Neural progenitor cell (in vitro differentiated cells): ENCODE measurements at regions not wholly inside any gene's neighbourhood (a gene's known extent, or its start where the extent isn't known, plus 50 kb on each side); places are given as distances from the start of the nearest gene placed in this dataset.
A peak's percentile ranks its signal among the peaks of the same experiment; 100 is the strongest.
"Not testable (repeated sequence)": the region's sequence is repeated elsewhere in the genome, so short reads cannot be mapped to it uniquely, and the experiment has no call there.

ENCODE experiments used
- DNase-seq: peaks from one replicate; pipeline ENCODE4 v3.0.0-alpha.2; 2016; ENCODE audit warnings: low spot score
- H2AFZ ChIP-seq: fragments of 200-600 bp; sonication (generic); replicated peaks from 2 replicates; pipeline ENCODE4 v1.6.1; 2016; ENCODE audit warnings: antibody characterized with exemption
- H3F3A ChIP-seq: fragments of 200-600 bp; sonication (generic); 2 replicates; pipeline ENCODE4 v1.6.1; 2016; ENCODE audit warnings: antibody characterized with exemption, low read depth
- H3K27ac ChIP-seq: fragments of 200-600 bp; sonication (generic); 2 replicates; pipeline ENCODE4 v1.5.1; 2016; ENCODE audit warnings: mild to moderate bottlenecking
- H3K27me3 ChIP-seq: fragments of 200-600 bp; sonication (generic); 2 replicates; pipeline ENCODE4 v1.6.1; 2016; ENCODE audit warnings: mild to moderate bottlenecking, moderate library complexity
- H3K36me3 ChIP-seq: fragments of 200-600 bp; sonication (generic); 2 replicates; pipeline ENCODE4 v1.5.1; 2016
- H3K4me1 ChIP-seq: fragments of 200-600 bp; sonication (generic); 2 replicates; pipeline ENCODE4 v1.6.1; 2016; ENCODE audit warnings: mixed run types
- H3K4me2 ChIP-seq: fragments of 200-600 bp; sonication (generic); 2 replicates; pipeline ENCODE4 v1.6.1; 2016
- H3K4me3 ChIP-seq: fragments of 200-600 bp; sonication (generic); 2 replicates; pipeline ENCODE4 v1.5.1; 2016
- H3K79me2 ChIP-seq: fragments of 200-600 bp; sonication (generic); 2 replicates; pipeline ENCODE4 v1.6.1; 2016; ENCODE audit warnings: low read depth
- H3K9ac ChIP-seq: fragments of 200-600 bp; sonication (generic); 2 replicates; pipeline ENCODE4 v1.6.1; 2016
- H3K9me3 ChIP-seq: fragments of 200-600 bp; sonication (generic); 2 replicates; pipeline ENCODE4 v1.5.1; 2016; ENCODE audit warnings: low read depth
- H4K20me1 ChIP-seq: fragments of 200-600 bp; sonication (generic); 2 replicates; pipeline ENCODE4 v1.6.1; 2016; ENCODE audit warnings: low read depth
- H3K27ac Mint-ChIP-seq: 3 replicates; pipeline ENCODE4 v1.8.0; 2021; ENCODE audit warnings: mixed read lengths
- H3K27me3 Mint-ChIP-seq: 2 replicates; pipeline ENCODE4 v1.8.0; 2022; ENCODE audit warnings: low read depth, mild to moderate bottlenecking, inconsistent platforms, moderate library complexity, mixed read lengths; ENCODE audit not compliant: insufficient read depth
- H3K36me3 Mint-ChIP-seq: 3 replicates; pipeline ENCODE4 v1.8.0; 2021; ENCODE audit warnings: mixed read lengths
- H3K4me1 Mint-ChIP-seq: 3 replicates; pipeline ENCODE4 v1.8.0; 2021; ENCODE audit warnings: mixed read lengths
- H3K4me3 Mint-ChIP-seq: 3 replicates; pipeline ENCODE4 v1.8.0; 2021; ENCODE audit warnings: mild to moderate bottlenecking, moderate library complexity, mixed read lengths
- H3K9me3 Mint-ChIP-seq: 3 replicates; pipeline ENCODE4 v1.8.0; 2020; ENCODE audit warnings: mixed read lengths
- CTCF ChIP-seq: fragments of 200-600 bp; sonication (generic); IDR thresholded peaks from 2 replicates; pipeline ENCODE4 v1.5.1; 2017; ENCODE audit warnings: antibody characterized with exemption, mild to moderate bottlenecking
- EZH2 ChIP-seq: fragments of 200-600 bp; sonication (generic); IDR thresholded peaks from 2 replicates; pipeline ENCODE4 v1.6.1; 2017; ENCODE audit warnings: antibody characterized with exemption, mild to moderate bottlenecking, moderate library complexity
- EZH2phosphoT487 ChIP-seq: fragments of 200-600 bp; sonication (generic); IDR thresholded peaks from 2 replicates; pipeline ENCODE4 v1.6.1; 2017; ENCODE audit warnings: antibody characterized with exemption

GRCh38 chr5:81827500-81827899 lies 76.6 kb upstream of the SSBP2 start:
- Histone ChIP-seq H3K4me2 (no peak overlapping the region), H3K79me2 (no peaks in the 10 kb centered on the region), H3K9ac (no peak overlapping the region), H3K4me3 (no peak overlapping the region), H3K4me1 (peaks cover 5% of the 10 kb centered on the region), H3K27ac (no peak overlapping the region), H3K9me3 (no peaks in the 10 kb centered on the region), H3F3A (no peaks in the 10 kb centered on the region), H3K27me3 (no peaks in the 10 kb centered on the region), H3K36me3 (no peaks in the 10 kb centered on the region), H4K20me1 (no peaks in the 10 kb centered on the region), H2AFZ (no peak overlapping the region)
- Mint-ChIP-seq H3K9me3 (peaks cover 3% of the 10 kb centered on the region), H3K27me3 (peaks cover 13% of the 10 kb centered on the region), H3K36me3 (peaks cover 2% of the 10 kb centered on the region), H3K27ac (no peak overlapping the region), H3K4me1 (peaks cover 6% of the 10 kb centered on the region), H3K4me3 (no peak overlapping the region)
- no peak for DNase-seq
- TF ChIP-seq EZH2 = no peak
- no peak for TF ChIP-seq CTCF

GRCh38 chr5:81826128-81826527 lies 75.2 kb upstream of the SSBP2 start:
- H3K4me1 Mint-ChIP-seq = peaks cover 6% of the 10 kb centered on the region
- peaks cover 4% of the 10 kb centered on the region for H3K36me3 Mint-ChIP-seq
- Histone ChIP-seq H3K27ac (no peak overlapping the region), H3F3A (no peaks in the 10 kb centered on the region), H3K27me3 (no peaks in the 10 kb centered on the region), H3K4me2 (no peak overlapping the region), H3K79me2 (no peaks in the 10 kb centered on the region), H3K9me3 (no peaks in the 10 kb centered on the region), H3K4me3 (no peak overlapping the region), H3K9ac (no peak overlapping the region), H3K36me3 (no peaks in the 10 kb centered on the region), H3K4me1 (peaks cover 5% of the 10 kb centered on the region), H2AFZ (peak overlapping the region; percentile 32), H4K20me1 (no peaks in the 10 kb centered on the region)
- TF ChIP-seq CTCF (no peak), EZH2phosphoT487 (no peak), EZH2 (no peak)
- H3K27me3 Mint-ChIP-seq = peaks cover 15% of the 10 kb centered on the region
- no peak for DNase-seq
- peaks cover 5% of the 10 kb centered on the region for H3K9me3 Mint-ChIP-seq
- no peak overlapping the region for H3K4me3 Mint-ChIP-seq
- peak overlapping the region; percentile 59 for H3K27ac Mint-ChIP-seq

GRCh38 chr5:81825237-81825636 lies 74.3 kb upstream of the SSBP2 start:
- no peak overlapping the region for H3K4me2 ChIP-seq
- Mint-ChIP-seq H3K4me1 (peaks cover 8% of the 10 kb centered on the region), H3K27me3 (peaks cover 15% of the 10 kb centered on the region)

GRCh38 chr5:81823736-81824135 lies 72.8 kb upstream of the SSBP2 start:
- not testable (repeated sequence) for H3K27ac ChIP-seq, H3F3A ChIP-seq, H3K79me2 ChIP-seq, H3K27ac Mint-ChIP-seq, H3K36me3 ChIP-seq, H3K4me2 ChIP-seq, H3K4me3 ChIP-seq, DNase-seq, H3K27me3 ChIP-seq, H3K9me3 Mint-ChIP-seq, H3K9ac ChIP-seq, H3K4me1 ChIP-seq, H4K20me1 ChIP-seq, H2AFZ ChIP-seq, H3K9me3 ChIP-seq, H3K4me3 Mint-ChIP-seq, H3K36me3 Mint-ChIP-seq
- Mint-ChIP-seq H3K4me1 (peaks cover 12% of the 10 kb centered on the region), H3K27me3 (peaks cover 15% of the 10 kb centered on the region)

More at GRCh38 chr5:81825237-81825636, 74.3 kb upstream of the SSBP2 start:
- H3K4me1 ChIP-seq = peaks cover 5% of the 10 kb centered on the region
- Mint-ChIP-seq H3K27ac (peak overlapping the region; percentile 59), H3K36me3 (peaks cover 4% of the 10 kb centered on the region), H3K9me3 (peaks cover 5% of the 10 kb centered on the region), H3K4me3 (no peak overlapping the region)
- H3K9me3 ChIP-seq = no peaks in the 10 kb centered on the region
- no peaks in the 10 kb centered on the region for H4K20me1 ChIP-seq
- H3K9ac ChIP-seq = no peak overlapping the region
- no peaks in the 10 kb centered on the region for H3K27me3 ChIP-seq
- H2AFZ ChIP-seq = no peak overlapping the region
- no peak for TF ChIP-seq CTCF
- TF ChIP-seq EZH2 = no peak
- no peak for TF ChIP-seq EZH2phosphoT487
- H3K36me3 ChIP-seq = no peaks in the 10 kb centered on the region
- no peaks in the 10 kb centered on the region for H3K79me2 ChIP-seq
- no peak overlapping the region for H3K4me3 ChIP-seq
- no peaks in the 10 kb centered on the region for H3F3A ChIP-seq
- no peak overlapping the region for H3K27ac ChIP-seq
- no peak for DNase-seq
